D721Med (cell line): ENCODE measurements at regions not wholly inside any gene's neighbourhood (a gene's known extent, or its start where the extent isn't known, plus 50 kb on each side); places are given as distances from the start of the nearest gene placed in this dataset.

Source experiments
- DNase-seq: peaks from one replicate; pipeline ENCODE4 v3.0.0; 2011; ENCODE audit warnings: low spot score; ENCODE audit not compliant: insufficient read length
- FAIRE-seq: peaks from 2 replicates; lab custom pipeline; 2011; peaks lifted over from hg19 to GRCh38; lab: Jason Lieb, UNC
- CTCF ChIP-seq: IDR thresholded peaks from 2 replicates; pipeline ENCODE4 v1.5.1; 2012; ENCODE audit warnings: mild to moderate bottlenecking, control low read depth; ENCODE audit not compliant: insufficient read depth; ENCODE audit errors: missing control alignments

GRCh38 chr17:69773081-69773480 lies 301.9 kb upstream of the KCNJ16 start:
- FAIRE-seq, result no peak
- DNase-seq, result no peak
- TF ChIP-seq CTCF, result no peak

GRCh38 chr17:69779378-69780214 lies 295.4 kb upstream of the KCNJ16 start:
- DNase-seq, result no peak
- TF ChIP-seq CTCF, result no peak
- no peak for FAIRE-seq

DNA sequence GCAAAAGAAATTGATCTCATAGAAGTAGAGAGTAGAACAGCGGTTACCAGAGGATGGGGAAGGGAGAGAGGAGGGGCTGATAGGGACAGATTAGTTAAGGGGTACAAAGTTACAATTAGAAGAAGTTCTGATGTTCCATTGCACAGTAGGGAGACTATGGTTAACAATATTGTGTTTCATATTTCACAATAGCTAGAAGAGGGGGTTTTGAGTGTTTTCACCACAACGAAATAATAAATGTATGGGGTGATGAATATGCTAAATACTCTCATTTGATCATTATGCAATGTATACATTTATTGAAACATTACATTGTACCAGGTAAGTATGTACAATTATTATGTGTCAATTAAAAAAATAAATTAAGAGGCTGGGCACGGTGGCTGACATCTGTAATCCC lies 291.2 kb upstream of the KCNJ16 start:
- TF ChIP-seq CTCF, result no peak
- no peak for DNase-seq
- no peak for FAIRE-seq

DNA sequence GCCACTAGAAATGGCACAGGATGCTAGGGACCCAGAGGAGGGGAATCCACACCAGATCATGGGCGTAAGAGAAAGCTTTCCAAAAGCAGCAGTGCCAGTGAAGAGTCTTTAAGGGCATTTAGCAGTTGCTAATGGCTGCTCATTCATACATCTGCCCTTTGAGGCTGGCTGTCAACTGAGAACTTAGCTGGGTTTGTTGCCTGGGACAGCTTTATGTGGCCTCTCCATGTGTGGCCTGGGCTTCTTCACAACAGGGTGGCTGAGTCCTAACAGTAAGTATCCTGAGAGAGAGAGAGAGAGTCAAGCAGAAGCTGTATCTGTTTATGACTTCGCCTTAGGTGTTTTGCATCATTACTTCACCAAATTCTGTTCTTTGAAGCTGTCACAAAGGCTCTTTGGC lies 286.1 kb upstream of the KCNJ16 start:
- DNase-seq (no peak), FAIRE-seq (no peak)

GRCh38 chr17:69796078-69796477 lies 278.9 kb upstream of the KCNJ16 start:
- DNase-seq (no peak), FAIRE-seq (no peak)
- no peak for TF ChIP-seq CTCF

More for the DNA sequence above, 286.1 kb upstream of the KCNJ16 start:
- TF ChIP-seq CTCF, result no peak

DNA sequence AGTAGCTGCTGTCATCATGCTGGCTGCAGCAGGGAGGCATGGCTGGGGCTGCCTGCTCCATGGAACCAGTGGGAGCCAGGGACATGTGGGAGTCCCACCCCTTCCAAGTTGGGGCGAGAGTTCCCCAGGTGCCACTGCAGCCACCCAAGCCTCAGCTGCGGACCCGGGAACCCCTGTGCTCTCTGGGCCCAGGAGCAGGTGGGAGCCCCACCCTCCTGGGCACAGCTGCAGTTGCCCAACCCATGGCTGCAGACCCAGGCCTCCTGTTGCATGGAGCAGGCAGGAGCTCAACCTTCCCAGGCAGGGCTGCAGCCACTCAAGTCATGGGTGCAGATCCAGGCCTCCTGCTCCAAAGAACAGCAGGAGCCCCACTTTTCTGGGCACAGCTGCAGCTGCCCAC lies 274.2 kb upstream of the KCNJ16 start:
- DNase-seq (no peak), FAIRE-seq (no peak)
- no peak for TF ChIP-seq CTCF

- DNase-seq (no peak), FAIRE-seq (no peak)
- TF ChIP-seq CTCF, result no peak
These were observed 273.7 kb upstream of the KCNJ16 start for GRCh38 chr17:69801368-69801767.
